Calu3 (cell line): ENCODE measurements at regions not wholly inside any gene's neighbourhood (a gene's known extent, or its start where the extent isn't known, plus 50 kb on each side); places are given as distances from the start of the nearest gene placed in this dataset.

ENCODE experiments used
- BruUV-seq: library from RNA; stranded (reverse); fragments of 400-500 nt; replicated peaks from 2 replicates; lab custom pipeline; 2021; lab: Mats Ljungman, UMichigan
- CTCF ChIA-PET: fragments of 300-600 bp; sonication (Branson Sonifier 250); formaldehyde crosslinking; loops from one replicate; lab custom pipeline; 2022; ENCODE audit warnings: antibody characterized with exemption; lab: Charles Lee
- DNase-seq: peaks from one replicate; pipeline ENCODE4 v3.0.0; 2022
- H3K27ac Mint-ChIP-seq: one replicate; pipeline ENCODE4 v1.8.0; 2022; ENCODE audit warnings: mixed read lengths; ENCODE audit not compliant: unreplicated experiment
- H3K27me3 Mint-ChIP-seq: one replicate; pipeline ENCODE4 v1.8.0; 2022; ENCODE audit warnings: mixed read lengths; ENCODE audit not compliant: unreplicated experiment
- H3K36me3 Mint-ChIP-seq: one replicate; pipeline ENCODE4 v1.8.0; 2022; ENCODE audit warnings: mild to moderate bottlenecking, moderate library complexity, mixed read lengths; ENCODE audit not compliant: insufficient read depth, unreplicated experiment
- H3K4me1 Mint-ChIP-seq: one replicate; pipeline ENCODE4 v1.8.0; 2022; ENCODE audit warnings: mild to moderate bottlenecking, low read depth, mixed read lengths; ENCODE audit not compliant: unreplicated experiment
- H3K4me3 Mint-ChIP-seq: one replicate; pipeline ENCODE4 v1.8.0; 2022; ENCODE audit warnings: mild to moderate bottlenecking, low read depth, moderate library complexity, mixed read lengths; ENCODE audit not compliant: unreplicated experiment
- H3K9me3 Mint-ChIP-seq: one replicate; pipeline ENCODE4 v1.8.0; 2022; ENCODE audit warnings: low read depth, mixed read lengths; ENCODE audit not compliant: unreplicated experiment
- CTCF ChIP-seq: fragments of 200-600 bp; IDR thresholded peaks from one replicate; pipeline ENCODE4 v1.8.0; 2022; ENCODE audit warnings: antibody characterized with exemption; ENCODE audit not compliant: unreplicated experiment
- intact Hi-C: fragments of 100-400 bp; cut with micrococcal nuclease; formaldehyde crosslinking; loops from one replicate; pipeline ENCODE4 v1.10.0; 2022; ENCODE audit not compliant: unreplicated experiment

GRCh38 chr5:12625667-12626263 is 721.5 kb upstream of the CTNND2 start:
- Mint-ChIP-seq H3K4me3 (no peak overlapping the region), H3K27me3 (no peaks in the 10 kb centered on the region), H3K27ac (no peak overlapping the region), H3K4me1 (no peaks in the 10 kb centered on the region), H3K36me3 (no peaks in the 10 kb centered on the region), H3K9me3 (no peaks in the 10 kb centered on the region)
- TF ChIP-seq CTCF: no peak
- no TSS peak for BruUV-seq
- intact Hi-C loops: no loop called here
- CTCF ChIA-PET: no interaction called here
- DNase-seq: no peak

GRCh38 chr5:12624776-12625560 is 720.7 kb upstream of the CTNND2 start:
- Mint-ChIP-seq H3K36me3 (no peaks in the 10 kb centered on the region), H3K27me3 (no peaks in the 10 kb centered on the region), H3K4me3 (no peak overlapping the region), H3K27ac (no peak overlapping the region), H3K4me1 (no peaks in the 10 kb centered on the region), H3K9me3 (peaks cover under 1% of the 10 kb centered on the region)
- no peak for TF ChIP-seq CTCF
- no peak for DNase-seq
- BruUV-seq: no TSS peak
- intact Hi-C loops: no loop called here
- CTCF ChIA-PET: no interaction called here

GRCh38 chr5:12623408-12623807 is 719.2 kb upstream of the CTNND2 start:
- DNase-seq: no peak
- TF ChIP-seq CTCF: no peak
- BruUV-seq: no TSS peak
- intact Hi-C loops: no loop called here
- Mint-ChIP-seq H3K4me3 (no peak overlapping the region), H3K36me3 (no peaks in the 10 kb centered on the region), H3K9me3 (peaks cover 3% of the 10 kb centered on the region), H3K27me3 (no peaks in the 10 kb centered on the region), H3K27ac (no peak overlapping the region), H3K4me1 (no peaks in the 10 kb centered on the region)
- CTCF ChIA-PET: no interaction called here

GRCh38 chr5:12616093-12616492 is 711.8 kb upstream of the CTNND2 start:
- no peaks in the 10 kb centered on the region for H3K27me3 Mint-ChIP-seq
- DNase-seq: no peak
- no peak overlapping the region for H3K27ac Mint-ChIP-seq
- no peaks in the 10 kb centered on the region for H3K36me3 Mint-ChIP-seq
- no TSS peak for BruUV-seq
- no peak overlapping the region for H3K4me3 Mint-ChIP-seq
- peaks cover 17% of the 10 kb centered on the region for H3K9me3 Mint-ChIP-seq
- intact Hi-C loops: no loop called here
- CTCF ChIA-PET: no interaction called here
- no peak for TF ChIP-seq CTCF
- no peaks in the 10 kb centered on the region for H3K4me1 Mint-ChIP-seq
